Breast epithelium (tissue), 3 donors: ENCODE measurements at regions not wholly inside any gene's neighbourhood (a gene's known extent, or its start where the extent isn't known, plus 50 kb on each side); places are given as distances from the start of the nearest gene placed in this dataset.

ENCODE experiments used
- POLR2A ChIP-seq: fragments of 450-650 bp; IDR thresholded peaks from one replicate; pipeline ENCODE4 v1.6.1; 2016; ENCODE audit warnings: antibody characterized with exemption, mild to moderate bottlenecking, moderate library complexity
- POLR2AphosphoS5 ChIP-seq, 3 donors: sonication (generic); formaldehyde crosslinking; IDR thresholded peaks; one replicate each; pipeline ENCODE4 v1.6.1; 2017; ENCODE audit warnings: antibody characterized with exemption in 3 of 3
- TF ChIP-seq, protein P1 (sequence below), 3 donors: fragments of 450-650 bp; IDR thresholded peaks; one replicate each; pipeline ENCODE4 v1.5.1; 2016 to 2017; ENCODE audit warnings: antibody characterized with exemption in 3 of 3, mild to moderate bottlenecking in 3 of 3, moderate library complexity in 3 of 3

- TF ChIP-seq, protein P1, sequence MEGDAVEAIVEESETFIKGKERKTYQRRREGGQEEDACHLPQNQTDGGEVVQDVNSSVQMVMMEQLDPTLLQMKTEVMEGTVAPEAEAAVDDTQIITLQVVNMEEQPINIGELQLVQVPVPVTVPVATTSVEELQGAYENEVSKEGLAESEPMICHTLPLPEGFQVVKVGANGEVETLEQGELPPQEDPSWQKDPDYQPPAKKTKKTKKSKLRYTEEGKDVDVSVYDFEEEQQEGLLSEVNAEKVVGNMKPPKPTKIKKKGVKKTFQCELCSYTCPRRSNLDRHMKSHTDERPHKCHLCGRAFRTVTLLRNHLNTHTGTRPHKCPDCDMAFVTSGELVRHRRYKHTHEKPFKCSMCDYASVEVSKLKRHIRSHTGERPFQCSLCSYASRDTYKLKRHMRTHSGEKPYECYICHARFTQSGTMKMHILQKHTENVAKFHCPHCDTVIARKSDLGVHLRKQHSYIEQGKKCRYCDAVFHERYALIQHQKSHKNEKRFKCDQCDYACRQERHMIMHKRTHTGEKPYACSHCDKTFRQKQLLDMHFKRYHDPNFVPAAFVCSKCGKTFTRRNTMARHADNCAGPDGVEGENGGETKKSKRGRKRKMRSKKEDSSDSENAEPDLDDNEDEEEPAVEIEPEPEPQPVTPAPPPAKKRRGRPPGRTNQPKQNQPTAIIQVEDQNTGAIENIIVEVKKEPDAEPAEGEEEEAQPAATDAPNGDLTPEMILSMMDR (IDR thresholded peaks at IDR 0.05): no peak
- TF ChIP-seq POLR2AphosphoS5 (IDR thresholded peaks at IDR 0.05) (no peak), POLR2A (no peak)
Measured at GRCh38 chr1:73948055-73948454, 249.9 kb downstream of the LRRIQ3 start.
